Left ventricle myocardium superior (tissue), 1 donor: ENCODE measurements at regions not wholly inside any gene's neighbourhood (a gene's known extent, or its start where the extent isn't known, plus 50 kb on each side); places are given as distances from the start of the nearest gene placed in this dataset.
A peak's percentile ranks its signal among the peaks of the same experiment; 100 is the strongest.
"Not testable (repeated sequence)": the region's sequence is repeated elsewhere in the genome, so short reads cannot be mapped to it uniquely, and the experiment has no call there.

ENCODE experiments used
- ATAC-seq: fragments of 200-7000 bp; cut with Tn5 transposase; one replicate; pipeline ENCODE4 v1.9.1; 2020; ENCODE audit warnings: mild to moderate bottlenecking, moderate library complexity
- DNase-seq: peaks from one replicate; pipeline ENCODE4 v3.0.0-alpha.2; 2020
- intact Hi-C: fragments of 100-400 bp; cut with micrococcal nuclease; formaldehyde crosslinking; loops from one replicate; pipeline ENCODE4 v1.11.0; 2022
- donor health status: DM: no; HTN: yes; CAD: no; lungs with severe emphysema.

GRCh38 chr3:72071624-72072023, 286.7 kb upstream of the PROK2 start:
- intact Hi-C loops = no loop called here
- ATAC-seq (no peak), DNase-seq (no peak)

- intact Hi-C loops = no loop called here
- no peak for DNase-seq
- ATAC-seq = no peak
Measured at GRCh38 chr3:72070005-72070404, 285.1 kb upstream of the PROK2 start.

- intact Hi-C loops = no loop called here
- DNase-seq (no peak), ATAC-seq (no peak)
Measured at GRCh38 chr3:72069543-72069942, 284.6 kb upstream of the PROK2 start.

- no peak for DNase-seq
- intact Hi-C loops = no loop called here
- ATAC-seq = no peak
Measured at GRCh38 chr3:72068621-72069020, 283.7 kb upstream of the PROK2 start.

- intact Hi-C loops = no loop called here
- ATAC-seq = no peak
- DNase-seq = no peak
Measured at GRCh38 chr3:72067721-72068120, 282.8 kb upstream of the PROK2 start.

- DNase-seq (no peak), ATAC-seq (no peak)
- intact Hi-C loops = no loop called here
Measured at GRCh38 chr3:72065872-72066641, 281.1 kb upstream of the PROK2 start.

GRCh38 chr3:72065236-72065635, 280.3 kb upstream of the PROK2 start:
- DNase-seq (no peak), ATAC-seq (no peak)
- intact Hi-C loops = no loop called here

- intact Hi-C loops, DNase-seq, ATAC-seq: not testable (repeated sequence)
Measured at GRCh38 chr3:72064727-72065126, 279.8 kb upstream of the PROK2 start.

GRCh38 chr3:72062017-72062416, 277.1 kb upstream of the PROK2 start:
- ATAC-seq (no peak), DNase-seq (no peak)
- intact Hi-C loops = no loop called here

- DNase-seq = no peak
- intact Hi-C loops = no loop called here
- no peak for ATAC-seq
Measured at GRCh38 chr3:72060447-72061034, 275.6 kb upstream of the PROK2 start.

- DNase-seq (peak; percentile 75), ATAC-seq (peak; percentile 98)
- intact Hi-C loops = no loop called here
Measured at GRCh38 chr3:72058493-72059081, 273.6 kb upstream of the PROK2 start.

- intact Hi-C loops = no loop called here
- DNase-seq = no peak
- ATAC-seq = no peak
Measured at GRCh38 chr3:72055436-72055835, 270.5 kb upstream of the PROK2 start.

GRCh38 chr3:72054976-72055375, 270.0 kb upstream of the PROK2 start:
- intact Hi-C loops = no loop called here
- ATAC-seq (no peak), DNase-seq (no peak)

GRCh38 chr3:72052841-72053409, 268.0 kb upstream of the PROK2 start:
- intact Hi-C loops = no loop called here
- no peak for ATAC-seq
- no peak for DNase-seq

GRCh38 chr3:72050771-72051170, 265.8 kb upstream of the PROK2 start:
- ATAC-seq (no peak), DNase-seq (no peak)
- intact Hi-C loops = no loop called here

- no peak for DNase-seq
- intact Hi-C loops = no loop called here
- ATAC-seq = no peak
Measured at GRCh38 chr3:72050048-72050632, 265.2 kb upstream of the PROK2 start.

- ATAC-seq (no peak), DNase-seq (no peak)
- intact Hi-C loops = no loop called here
Measured at GRCh38 chr3:72049300-72049699, 264.4 kb upstream of the PROK2 start.

- DNase-seq (no peak), ATAC-seq (no peak)
- intact Hi-C loops = no loop called here
Measured at GRCh38 chr3:72048873-72049272, 263.9 kb upstream of the PROK2 start.

GRCh38 chr3:72047221-72047871, 262.4 kb upstream of the PROK2 start:
- ATAC-seq = no peak
- intact Hi-C loops = no loop called here

More at GRCh38 chr3:72047221-72047871, 262.4 kb upstream of the PROK2 start:
- no peak for DNase-seq
